CD4-positive, alpha-beta T cell (primary cell): ENCODE measurements at regions not wholly inside any gene's neighbourhood (a gene's known extent, or its start where the extent isn't known, plus 50 kb on each side); places are given as distances from the start of the nearest gene placed in this dataset.

Experiments used
- ATAC-seq: fragments of 200-7000 bp; cut with Tn5 transposase; one replicate; pipeline ENCODE4 v1.10.0; 2022; ENCODE audit warnings: mild to moderate bottlenecking; ENCODE audit not compliant: poor library complexity
- CTCF ChIA-PET: fragments of 350-600 bp; sonication (Branson Sonifier 250); formaldehyde crosslinking; loops from one replicate; lab custom pipeline; 2021; ENCODE audit warnings: antibody characterized with exemption, inconsistent platforms; lab: Charles Lee
- POLR2A ChIA-PET: fragments of 350-600 bp; sonication (Branson Sonifier 250); formaldehyde crosslinking; loops from one replicate; lab custom pipeline; 2021; ENCODE audit warnings: antibody characterized with exemption, inconsistent platforms; lab: Charles Lee
- DNase-seq, 14 experiments: peaks; one replicate each; pipeline ENCODE4 v3.0.0-alpha.2; 2013 to 2020; ENCODE audit warnings: mixed read lengths in 2 of 14
- H3K27ac ChIP-seq, 2 donors: one replicate each; pipeline versions ENCODE4 v1.5.1 to v1.7.0; 2013; ENCODE audit warnings: low read length in 2 of 2, low read depth in 1 of 2, mild to moderate bottlenecking in 1 of 2
- H3K27me3 ChIP-seq, 2 experiments: 1 replicate in 1 of 2; 2 replicates in 1 of 2; pipeline versions ENCODE4 v1.6.1 to v1.7.0; 2013; ENCODE audit warnings: low read length in 2 of 2, control low read depth in 1 of 2, mild to moderate bottlenecking in 1 of 2, moderate library complexity in 1 of 2; ENCODE audit not compliant: insufficient read depth in 2 of 2, control insufficient read depth in 1 of 2
- H3K36me3 ChIP-seq: one replicate; pipeline ENCODE4 v1.6.1; 2013; ENCODE audit warnings: low read length, control low read depth; ENCODE audit not compliant: insufficient read depth
- H3K4me1 ChIP-seq: one replicate; pipeline ENCODE4 v1.6.1; 2013; ENCODE audit warnings: low read length, control low read depth; ENCODE audit not compliant: insufficient read depth
- H3K4me3 ChIP-seq: one replicate; pipeline ENCODE4 v1.5.1; 2013; ENCODE audit warnings: mild to moderate bottlenecking, low read length, moderate library complexity
- H3K9me3 ChIP-seq, 2 experiments: 1 replicate in 1 of 2; 2 replicates in 1 of 2; pipeline versions ENCODE4 v1.6.1 to v1.7.0; 2013; ENCODE audit warnings: low read length in 2 of 2, mild to moderate bottlenecking in 2 of 2, control low read depth in 1 of 2, moderate library complexity in 1 of 2; ENCODE audit not compliant: control insufficient read depth in 1 of 2, insufficient read depth in 1 of 2
- H3K27ac Mint-ChIP-seq: one replicate; pipeline ENCODE4 v1.8.0; 2020; ENCODE audit warnings: mixed read lengths
- H3K27me3 Mint-ChIP-seq: one replicate; pipeline ENCODE4 v1.8.0; 2021; ENCODE audit warnings: mixed read lengths
- H3K36me3 Mint-ChIP-seq: one replicate; pipeline ENCODE4 v1.8.0; 2021; ENCODE audit warnings: low read depth, mixed read lengths
- H3K4me1 Mint-ChIP-seq: one replicate; pipeline ENCODE4 v1.8.0; 2021; ENCODE audit warnings: low read depth, mixed read lengths
- H3K4me3 Mint-ChIP-seq: one replicate; pipeline ENCODE4 v1.8.0; 2020; ENCODE audit warnings: mild to moderate bottlenecking, mixed read lengths
- H3K9me3 Mint-ChIP-seq: one replicate; pipeline ENCODE4 v1.8.0; 2020; ENCODE audit warnings: mixed read lengths
- CTCF ChIP-seq: fragments of 200-600 bp; IDR thresholded peaks from one replicate; pipeline ENCODE4 v1.8.0; 2022; ENCODE audit warnings: antibody characterized with exemption, mild to moderate bottlenecking
- intact Hi-C, 2 experiments: fragments of 100-400 bp; cut with DNase I in 1 of 2; cut with micrococcal nuclease in 1 of 2; formaldehyde crosslinking; loops; one replicate each; pipeline versions ENCODE4 v1.15.1 to v1.9.0; 2023 to 2025; cut with DNase I, micrococcal nuclease

- peaks cover 8 to 11% of the 10 kb centered on the region in 2 experiments for H3K9me3 ChIP-seq
- H3K27ac ChIP-seq = no peak overlapping the region
- TF ChIP-seq CTCF = no peak
- CTCF ChIA-PET = interaction anchor here (0.8 to 1.3 kb wide), 2 partner anchors 12 to 21 kb away, joined by 4 to 5 read pairs; no protein-coding TSS in a partner anchor
- DNase-seq = peak in 1 of 14 experiments; percentile 23
- H3K9me3 Mint-ChIP-seq = peaks cover 2% of the 10 kb centered on the region
- H3K36me3 ChIP-seq = no peaks in the 10 kb centered on the region
- no peaks in the 10 kb centered on the region for H3K27me3 Mint-ChIP-seq
- H3K36me3 Mint-ChIP-seq = peaks cover 28% of the 10 kb centered on the region
- H3K27ac Mint-ChIP-seq = no peak overlapping the region
- H3K4me3 ChIP-seq = no peak overlapping the region
- peaks cover 47% of the 10 kb centered on the region for H3K4me1 Mint-ChIP-seq
- POLR2A ChIA-PET = interaction anchor here (0.7 kb wide), 1 partner anchor 33 kb away, joined by 4 read pairs; no protein-coding TSS in a partner anchor
- no peaks in the 10 kb centered on the region for H3K27me3 ChIP-seq
- intact Hi-C loops = no loop called here
- ATAC-seq = no peak
- peaks cover 4% of the 10 kb centered on the region for H3K4me1 ChIP-seq
- H3K4me3 Mint-ChIP-seq = no peak overlapping the region
Observed at GRCh38 chr10:29714096-29714874, 79.5 kb upstream of the SVIL start.

- DNase-seq = no peak
- POLR2A ChIA-PET = interaction anchor here (0.5 to 0.7 kb wide), 2 partner anchors 32 to 1284 kb away, joined by 3 to 4 read pairs; no protein-coding TSS in a partner anchor
- Histone ChIP-seq H3K36me3 (no peaks in the 10 kb centered on the region), H3K27ac (no peak overlapping the region), H3K27me3 (no peaks in the 10 kb centered on the region), H3K4me3 (no peak overlapping the region), H3K4me1 (peaks cover 4% of the 10 kb centered on the region), H3K9me3 (peaks cover 0 to 6% of the 10 kb centered on the region in 2 experiments)
- H3K4me3 Mint-ChIP-seq = no peak overlapping the region
- TF ChIP-seq CTCF = no peak
- peaks cover 28% of the 10 kb centered on the region for H3K36me3 Mint-ChIP-seq
- no peaks in the 10 kb centered on the region for H3K9me3 Mint-ChIP-seq
- no peak for ATAC-seq
- H3K27me3 Mint-ChIP-seq = no peaks in the 10 kb centered on the region
- peaks cover 53% of the 10 kb centered on the region for H3K4me1 Mint-ChIP-seq
- intact Hi-C loops = no loop called here
- H3K27ac Mint-ChIP-seq = no peak overlapping the region
- CTCF ChIA-PET = no interaction called here
Observed at GRCh38 chr10:29713450-29713849, 78.7 kb upstream of the SVIL start.

GRCh38 chr10:29712108-29712507 lies 77.3 kb upstream of the SVIL start:
- Mint-ChIP-seq H3K27ac (no peak overlapping the region), H3K4me3 (no peak overlapping the region), H3K27me3 (no peaks in the 10 kb centered on the region), H3K36me3 (peaks cover 24% of the 10 kb centered on the region), H3K4me1 (peaks cover 54% of the 10 kb centered on the region), H3K9me3 (no peaks in the 10 kb centered on the region)
- Histone ChIP-seq H3K4me3 (no peak overlapping the region), H3K36me3 (no peaks in the 10 kb centered on the region), H3K27ac (no peak overlapping the region), H3K27me3 (no peaks in the 10 kb centered on the region), H3K4me1 (peaks cover 4% of the 10 kb centered on the region), H3K9me3 (no peaks in the 10 kb centered on the region)
- no peak for DNase-seq
- intact Hi-C loops = no loop called here
- CTCF ChIA-PET = interaction anchor here (0.8 kb wide), 1 partner anchor 216 kb away, joined by 3 read pairs; no protein-coding TSS in a partner anchor
- POLR2A ChIA-PET = no interaction called here
- no peak for TF ChIP-seq CTCF
- no peak for ATAC-seq
